Mucosa of descending colon (tissue), 3 donors: ENCODE measurements at regions not wholly inside any gene's neighbourhood (a gene's known extent, or its start where the extent isn't known, plus 50 kb on each side); places are given as distances from the start of the nearest gene placed in this dataset.
"Not testable (repeated sequence)": the region's sequence is repeated elsewhere in the genome, so short reads cannot be mapped to it uniquely, and the experiment has no call there.

Experiments used
- ATAC-seq: fragments of 200-7000 bp; cut with Tn5 transposase; one replicate; pipeline ENCODE4 v1.9.1; 2020; ENCODE audit warnings: mild to moderate bottlenecking, moderate library complexity
- DNase-seq, 3 donors: peaks; one replicate each; pipeline ENCODE4 v3.0.0-alpha.2; 2020
- H3K36me3 ChIP-seq: fragments of 200-600 bp; one replicate; pipeline ENCODE4 v1.8.0; 2021; ENCODE audit warnings: low read depth, mild to moderate bottlenecking
- H3K4me1 ChIP-seq: fragments of 200-600 bp; one replicate; pipeline ENCODE4 v1.8.0; 2021; ENCODE audit warnings: low read depth, mild to moderate bottlenecking
- H3K4me3 ChIP-seq: fragments of 200-600 bp; one replicate; pipeline ENCODE4 v1.8.0; 2021; ENCODE audit warnings: mild to moderate bottlenecking
- H3K9me3 ChIP-seq: fragments of 200-600 bp; one replicate; pipeline ENCODE4 v1.8.0; 2021; ENCODE audit warnings: mild to moderate bottlenecking
- CTCF ChIP-seq: fragments of 200-600 bp; IDR thresholded peaks from one replicate; pipeline ENCODE4 v1.8.0; 2022; ENCODE audit warnings: antibody characterized with exemption, mild to moderate bottlenecking
- intact Hi-C, 2 donors: fragments of 100-400 bp; cut with DNase I in 1 of 2; cut with micrococcal nuclease in 1 of 2; formaldehyde crosslinking; loops; one replicate each; pipeline versions ENCODE4 v1.11.0 to v1.11.1; 2022; cut with DNase I, micrococcal nuclease
- donor health status: DM: no; HTN: no; CAD: no; lungs with moderate emphysema.
- donor health status: DM: no; HTN: no; CAD: no.
- donor health status: DM: no; HTN: yes; CAD: no.

DNA sequence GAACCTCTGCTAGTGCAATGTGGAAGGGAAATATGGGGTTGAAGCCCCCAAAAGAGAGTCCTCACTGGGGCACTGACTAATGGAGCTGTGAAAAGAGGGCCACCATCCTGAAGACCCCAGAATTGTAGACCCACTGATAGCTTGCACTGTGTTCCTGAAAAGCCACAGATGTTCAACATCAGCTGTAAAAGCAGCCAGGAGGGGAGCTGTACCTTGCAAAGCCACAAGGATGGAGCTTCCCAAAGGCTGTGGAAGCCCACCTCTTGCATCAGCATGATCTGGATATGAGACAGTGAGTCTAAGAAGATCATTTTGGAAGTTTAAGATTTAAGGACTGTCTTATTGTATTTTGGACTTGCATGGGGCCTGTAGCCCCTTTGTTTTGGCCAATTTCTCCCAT is 125.8 kb upstream of the TGFBR2 start:
- Histone ChIP-seq H3K9me3 (no peaks in the 10 kb centered on the region), H3K4me1 (peaks cover 10% of the 10 kb centered on the region), H3K4me3 (no peak overlapping the region), H3K36me3 (no peaks in the 10 kb centered on the region)
- DNase-seq (no peak), ATAC-seq (no peak)
- no peak for TF ChIP-seq CTCF
- intact Hi-C loops, result no loop called here

- ATAC-seq (no peak), DNase-seq (no peak)
- no peak for TF ChIP-seq CTCF
- Histone ChIP-seq H3K36me3 (no peaks in the 10 kb centered on the region), H3K9me3 (no peaks in the 10 kb centered on the region), H3K4me3 (no peak overlapping the region), H3K4me1 (peaks cover 10% of the 10 kb centered on the region)
- intact Hi-C loops, result no loop called here
Measured at GRCh38 chr3:30481241-30481640, 125.2 kb upstream of the TGFBR2 start.

DNA sequence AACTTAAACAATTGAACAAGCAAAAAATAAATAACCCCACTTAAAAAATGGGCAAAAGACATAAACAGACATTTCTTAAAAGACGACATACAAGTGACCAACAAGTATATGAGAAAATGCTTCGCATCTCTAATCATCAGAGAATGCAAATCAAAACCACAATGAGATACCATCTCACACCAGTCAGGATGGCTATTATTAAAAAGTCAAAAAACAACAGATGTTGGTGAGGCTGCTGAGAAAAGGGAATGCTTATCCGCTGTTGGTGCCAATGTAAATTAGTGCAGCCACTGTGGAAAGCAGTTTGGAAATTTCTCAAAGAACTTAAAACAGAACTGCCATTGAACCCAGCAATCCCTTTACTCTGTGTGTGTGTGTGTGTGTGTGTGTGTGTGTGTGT is 122.2 kb upstream of the TGFBR2 start:
- intact Hi-C loops, result not testable (repeated sequence)

GRCh38 chr3:30486368-30486767 is 120.0 kb upstream of the TGFBR2 start:
- no peak for TF ChIP-seq CTCF

More for the DNA sequence above, 122.2 kb upstream of the TGFBR2 start:
- not testable (repeated sequence) for H3K36me3 ChIP-seq, H3K9me3 ChIP-seq, H3K4me3 ChIP-seq, ATAC-seq, DNase-seq
- peaks cover 10% of the 10 kb centered on the region for H3K4me1 ChIP-seq

DNA sequence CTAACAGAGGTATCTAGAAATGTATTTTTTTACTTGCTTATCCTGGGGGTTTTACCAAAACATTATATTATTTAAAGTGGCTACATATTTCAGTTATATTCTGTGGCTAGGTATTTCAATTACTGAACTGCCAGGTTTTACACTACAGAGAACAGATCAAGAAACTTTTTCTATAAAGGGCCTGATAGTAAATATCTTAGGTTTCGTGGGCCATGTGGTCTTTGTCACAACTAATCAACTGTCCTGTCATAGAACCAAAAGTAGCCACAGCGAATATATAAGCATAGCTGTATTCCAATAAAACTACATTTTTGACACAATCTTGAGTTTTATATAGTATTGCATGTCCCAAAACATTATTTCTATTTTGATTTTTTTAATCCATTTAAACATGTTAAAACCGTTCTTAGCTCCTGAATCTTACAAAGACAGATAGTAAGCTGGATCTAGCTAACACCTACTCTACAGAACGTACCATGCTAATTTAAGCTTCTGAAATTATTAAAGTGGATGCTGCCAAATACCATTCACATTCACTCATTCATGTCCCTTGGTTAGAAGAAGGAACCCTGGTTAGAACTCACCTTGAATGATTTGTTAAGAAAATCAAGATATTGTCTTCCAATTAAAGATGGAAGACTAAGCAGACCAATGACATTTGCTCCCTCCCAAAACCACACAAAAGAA is 118.2 kb upstream of the TGFBR2 start:
- no peak for DNase-seq
- no peaks in the 10 kb centered on the region for H3K9me3 ChIP-seq
- no peak for TF ChIP-seq CTCF
- H3K4me3 ChIP-seq, result no peak overlapping the region
- no peaks in the 10 kb centered on the region for H3K36me3 ChIP-seq
- no peaks in the 10 kb centered on the region for H3K4me1 ChIP-seq
- intact Hi-C loops, result no loop called here
- no peak for ATAC-seq

More at GRCh38 chr3:30486368-30486767, 120.0 kb upstream of the TGFBR2 start:
- H3K36me3 ChIP-seq, result no peaks in the 10 kb centered on the region
- no peaks in the 10 kb centered on the region for H3K4me1 ChIP-seq
- H3K9me3 ChIP-seq, result no peaks in the 10 kb centered on the region
- intact Hi-C loops, result no loop called here
- no peak for ATAC-seq
- DNase-seq, result no peak
- no peak overlapping the region for H3K4me3 ChIP-seq

DNA sequence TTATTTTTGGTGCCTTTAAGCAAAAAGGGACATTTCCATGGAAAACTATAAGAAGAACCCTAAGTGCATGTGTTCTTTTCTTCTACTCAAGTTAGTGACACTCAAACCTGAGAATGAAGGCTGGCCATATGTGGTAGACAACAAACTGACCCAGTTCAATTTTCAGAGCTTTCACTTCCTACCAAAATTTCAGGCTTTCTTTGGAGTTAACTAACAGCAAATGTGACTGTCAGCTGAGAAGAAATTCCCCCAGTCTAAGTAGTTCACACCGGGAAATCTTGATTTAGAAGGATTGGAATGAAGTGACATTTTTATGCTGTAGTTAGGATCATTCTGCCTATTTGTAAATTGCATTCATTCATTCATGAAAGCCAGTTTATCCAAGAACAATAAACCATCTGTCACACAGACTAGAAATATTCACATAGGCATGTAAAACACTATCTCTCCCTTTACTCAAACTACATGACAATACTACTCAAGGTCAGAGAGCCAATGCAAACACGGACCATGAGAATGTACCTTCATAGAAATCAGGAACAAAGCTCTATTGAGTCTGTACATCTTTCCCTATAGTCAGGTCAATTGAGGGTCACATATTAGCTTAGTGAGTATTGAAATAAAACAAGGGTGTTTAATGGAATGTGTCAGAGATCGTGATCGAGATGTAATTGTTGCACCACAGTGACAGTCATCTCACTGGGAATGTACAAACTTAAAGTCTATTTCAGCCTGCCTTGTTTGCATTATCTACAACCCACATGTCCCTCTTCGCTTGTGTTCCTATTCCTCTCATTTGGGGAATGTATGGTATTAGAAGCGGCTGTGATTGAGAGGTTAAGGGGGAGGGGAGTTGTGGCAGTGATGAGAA is 113.8 kb upstream of the TGFBR2 start:
- DNase-seq (no peak), ATAC-seq (no peak)
- no peak for TF ChIP-seq CTCF
- no peaks in the 10 kb centered on the region for H3K36me3 ChIP-seq
- no peaks in the 10 kb centered on the region for H3K4me1 ChIP-seq
- H3K4me3 ChIP-seq, result no peak overlapping the region
- no peaks in the 10 kb centered on the region for H3K9me3 ChIP-seq
- intact Hi-C loops, result no loop called here
